H9 (cell line): ENCODE measurements at regions not wholly inside any gene's neighbourhood (a gene's known extent, or its start where the extent isn't known, plus 50 kb on each side); places are given as distances from the start of the nearest gene placed in this dataset.

Experiments used
- DNase-seq: peaks from one replicate; pipeline ENCODE4 v3.0.0-alpha.2; 2017
- H2AFZ ChIP-seq: one replicate; pipeline ENCODE4 v1.6.1; 2013; ENCODE audit warnings: mild to moderate bottlenecking, low read length, control low read depth, moderate library complexity
- H2AK5ac ChIP-seq: 2 replicates; pipeline ENCODE4 v1.6.1; 2013; ENCODE audit warnings: low read length, control low read depth, mixed read lengths; ENCODE audit not compliant: insufficient read length
- H2BK120ac ChIP-seq: one replicate; pipeline ENCODE4 v1.6.1; 2013; ENCODE audit warnings: low read depth, mild to moderate bottlenecking, low read length, control low read depth, inconsistent platforms; ENCODE audit not compliant: poor library complexity, severe bottlenecking
- H2BK12ac ChIP-seq: 2 replicates; pipeline ENCODE4 v1.6.1; 2013; ENCODE audit warnings: low read length, control low read depth, mixed read lengths, low read depth; ENCODE audit not compliant: insufficient read length
- H2BK15ac ChIP-seq: 2 replicates; pipeline ENCODE4 v1.6.1; 2013; ENCODE audit warnings: low read depth, low read length, control low read depth
- H2BK20ac ChIP-seq: one replicate; pipeline ENCODE4 v1.6.1; 2013; ENCODE audit warnings: low read depth, mild to moderate bottlenecking, low read length, control low read depth, inconsistent platforms; ENCODE audit not compliant: poor library complexity, severe bottlenecking
- H2BK5ac ChIP-seq: 2 replicates; pipeline ENCODE4 v1.6.1; 2013; ENCODE audit warnings: low read length, control low read depth, mixed read lengths; ENCODE audit not compliant: insufficient read length
- H3K14ac ChIP-seq: 2 replicates; pipeline ENCODE4 v1.6.1; 2013; ENCODE audit warnings: low read length, control low read depth; ENCODE audit not compliant: insufficient read depth
- H3K18ac ChIP-seq: 2 replicates; pipeline ENCODE4 v1.6.1; 2013; ENCODE audit warnings: low read depth, mild to moderate bottlenecking, mixed read lengths, low read length, control low read depth; ENCODE audit not compliant: insufficient read length
- H3K23ac ChIP-seq: 2 replicates; pipeline ENCODE4 v1.6.1; 2013; ENCODE audit warnings: low read length, control low read depth, mixed read lengths, low read depth; ENCODE audit not compliant: insufficient read length
- H3K23me2 ChIP-seq: 2 replicates; pipeline ENCODE4 v1.6.1; 2013; ENCODE audit warnings: low read depth, mild to moderate bottlenecking, mixed read lengths, low read length, control low read depth; ENCODE audit not compliant: insufficient read length, poor library complexity, severe bottlenecking
- H3K27ac ChIP-seq: 2 replicates; pipeline ENCODE4 v1.5.1; 2013; ENCODE audit warnings: low read length, control low read depth, mixed read lengths, low read depth; ENCODE audit not compliant: insufficient read length
- H3K27me3 ChIP-seq: 2 replicates; pipeline ENCODE4 v1.6.1; 2013; ENCODE audit warnings: low read length, control low read depth, inconsistent platforms; ENCODE audit not compliant: insufficient read depth
- H3K4ac ChIP-seq: 2 replicates; pipeline ENCODE4 v1.6.1; 2013; ENCODE audit warnings: low read depth, mild to moderate bottlenecking, control low read depth, inconsistent platforms, low read length, moderate library complexity
- H3K4me1 ChIP-seq: 2 replicates; pipeline ENCODE4 v1.6.1; 2013; ENCODE audit warnings: low read length, control low read depth, inconsistent platforms; ENCODE audit not compliant: insufficient read depth
- H3K4me2 ChIP-seq: 2 replicates; pipeline ENCODE4 v1.6.1; 2013; ENCODE audit warnings: low read length, control low read depth, mixed read lengths; ENCODE audit not compliant: insufficient read length, insufficient read depth
- H3K56ac ChIP-seq: 2 replicates; pipeline ENCODE4 v1.6.1; 2013; ENCODE audit warnings: low read depth, mild to moderate bottlenecking, mixed read lengths, low read length, control low read depth; ENCODE audit not compliant: insufficient read length
- H3K79me1 ChIP-seq: 2 replicates; pipeline ENCODE4 v1.6.1; 2013; ENCODE audit warnings: low read depth, mild to moderate bottlenecking, moderate library complexity, low read length, control low read depth, inconsistent platforms; ENCODE audit not compliant: insufficient read depth, poor library complexity, severe bottlenecking
- H3K79me2 ChIP-seq: 2 replicates; pipeline ENCODE4 v1.6.1; 2013; ENCODE audit warnings: low read length, control low read depth, inconsistent platforms; ENCODE audit not compliant: insufficient read depth
- H3K9ac ChIP-seq: 2 replicates; pipeline ENCODE4 v1.6.1; 2013; ENCODE audit warnings: low read length, control low read depth, mixed read lengths; ENCODE audit not compliant: insufficient read length; ENCODE audit errors: extremely low read depth
- H3K9me3 ChIP-seq: one replicate; pipeline ENCODE4 v1.6.1; 2013; ENCODE audit warnings: low read depth, low read length, inconsistent platforms; ENCODE audit not compliant: control insufficient read depth
- H3T11ph ChIP-seq: one replicate; pipeline ENCODE4 v1.6.1; 2013; ENCODE audit warnings: mild to moderate bottlenecking, low read length, control low read depth, inconsistent platforms
- H4K20me1 ChIP-seq: one replicate; pipeline ENCODE4 v1.6.1; 2013; ENCODE audit not compliant: control insufficient read depth, insufficient read length, insufficient read depth
- H4K5ac ChIP-seq: 2 replicates; pipeline ENCODE4 v1.6.1; 2013; ENCODE audit warnings: low read depth, mild to moderate bottlenecking, mixed read lengths, low read length, control low read depth; ENCODE audit not compliant: insufficient read length
- H4K8ac ChIP-seq: replicated peaks from 2 replicates; pipeline ENCODE4 v1.6.1; 2013; ENCODE audit warnings: low read length, control low read depth, mixed read lengths, low read depth; ENCODE audit not compliant: insufficient read length
- H4K91ac ChIP-seq: 2 replicates; pipeline ENCODE4 v1.6.1; 2013; ENCODE audit warnings: low read depth, mild to moderate bottlenecking, moderate library complexity, mixed read lengths, low read length, control low read depth; ENCODE audit not compliant: insufficient read length
- H3K27ac Mint-ChIP-seq, 3 experiments: 2 replicates in 2 of 3; 3 replicates in 1 of 3; pipeline ENCODE4 v1.8.0; 2020 to 2021; ENCODE audit warnings: mixed read lengths in 3 of 3, mild to moderate bottlenecking in 1 of 3, moderate library complexity in 1 of 3
- H3K27me3 Mint-ChIP-seq: 2 replicates; pipeline ENCODE4 v1.8.0; 2021; ENCODE audit warnings: low read depth, mild to moderate bottlenecking, moderate library complexity, mixed read lengths
- H3K36me3 Mint-ChIP-seq, 3 experiments: 2 replicates in 2 of 3; 3 replicates in 1 of 3; pipeline ENCODE4 v1.8.0; 2020 to 2021; ENCODE audit warnings: low read depth in 3 of 3, mixed read lengths in 3 of 3; ENCODE audit not compliant: insufficient read depth in 1 of 3
- H3K4me1 Mint-ChIP-seq, 2 experiments: 2 replicates each; pipeline ENCODE4 v1.8.0; 2020; ENCODE audit warnings: mixed read lengths in 2 of 2
- H3K4me3 Mint-ChIP-seq, 2 experiments: 2 replicates in 1 of 2; 3 replicates in 1 of 2; pipeline ENCODE4 v1.8.0; 2020 to 2021; ENCODE audit warnings: mild to moderate bottlenecking in 2 of 2, mixed read lengths in 2 of 2, moderate library complexity in 1 of 2
- H3K9me3 Mint-ChIP-seq, 2 experiments: 2 replicates in 1 of 2; 3 replicates in 1 of 2; pipeline ENCODE4 v1.8.0; 2020; ENCODE audit warnings: mild to moderate bottlenecking in 2 of 2, mixed read lengths in 2 of 2, moderate library complexity in 1 of 2
- WGBS: extraction: QIAGEN DNeasy Blood & Tissue Kit; methylation state at CpG from one replicate; pipeline ENCODE4 v1.1.7; 2013; ENCODE audit warnings: missing lambda C conversion rate, low lambda C conversion rate, mixed read lengths; ENCODE audit not compliant: insufficient read length; ENCODE audit errors: extremely low coverage; 5-methylcytosine and 5-hydroxymethylcytosine counted together
- TF ChIP-seq, protein P1 (sequence below): fragments of 200-600 bp; sonication (generic); conservative IDR thresholded peaks from 3 replicates; pipeline ENCODE4 v1.8.0; 2021; ENCODE audit warnings: antibody characterized with exemption, mild to moderate bottlenecking

DNA sequence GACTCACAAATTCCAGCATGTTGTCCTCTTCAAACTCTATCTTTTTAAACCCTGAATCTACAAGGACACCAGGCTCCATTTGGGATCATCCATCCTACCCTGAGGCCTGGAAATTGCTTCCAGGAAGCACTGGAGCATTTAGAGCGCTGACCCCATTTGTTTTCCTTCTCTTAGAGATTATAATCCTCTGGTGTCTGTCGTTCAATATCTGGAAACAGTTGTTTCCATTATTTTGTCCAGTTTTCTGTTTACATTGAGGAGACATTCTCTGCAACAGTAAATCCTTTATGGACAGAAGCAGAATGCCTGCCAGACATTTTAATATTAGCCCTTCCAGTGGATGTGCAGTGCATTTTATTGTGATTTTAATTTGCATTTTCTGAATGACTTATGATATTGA lies 119.4 kb upstream of the MEOX2 start:
- Histone ChIP-seq H4K91ac (no peak overlapping the region), H3K4me1 (no peaks in the 10 kb centered on the region; the same call in 1 of the 2 replicates), H3K23me2 (no peaks in the 10 kb centered on the region), H2BK20ac (no peak overlapping the region), H3K9ac (no peak overlapping the region), H2BK12ac (no peak overlapping the region), H3K27me3 (no peaks in the 10 kb centered on the region), H2AFZ (no peak overlapping the region), H2BK5ac (no peak overlapping the region), H4K20me1 (no peaks in the 10 kb centered on the region), H4K8ac (no peak overlapping the region), H4K5ac (no peak overlapping the region), H3K18ac (no peak overlapping the region), H3K27ac (no peak overlapping the region), H3K79me1 (no peaks in the 10 kb centered on the region), H2BK120ac (no peak overlapping the region), H3K9me3 (no peaks in the 10 kb centered on the region), H3K4ac (no peak overlapping the region), H2AK5ac (no peak overlapping the region), H2BK15ac (no peak overlapping the region), H3K4me2 (no peak overlapping the region), H3T11ph (no peak overlapping the region), H3K14ac (no peak overlapping the region), H3K23ac (no peak overlapping the region), H3K79me2 (no peaks in the 10 kb centered on the region), H3K56ac (no peak overlapping the region)
- H3K36me3 Mint-ChIP-seq: peaks cover 0 to 11% (median 2%) of the 10 kb centered on the region in 3 experiments; a peak in 4 of 7 replicates
- peaks cover 0 to 6% of the 10 kb centered on the region in 2 experiments; a peak in 2 of 5 replicates for H3K9me3 Mint-ChIP-seq
- peaks cover 0 to 4% of the 10 kb centered on the region in 2 experiments; a peak in 2 of 4 replicates for H3K4me1 Mint-ChIP-seq
- H3K27ac Mint-ChIP-seq: no peak overlapping the region
- H3K27me3 Mint-ChIP-seq: no peaks in the 10 kb centered on the region
- H3K4me3 Mint-ChIP-seq: no peak overlapping the region
- no peak for DNase-seq
- no CpG with 5 or more reads among the region's 2 CpGs for WGBS
- TF ChIP-seq, protein P1, sequence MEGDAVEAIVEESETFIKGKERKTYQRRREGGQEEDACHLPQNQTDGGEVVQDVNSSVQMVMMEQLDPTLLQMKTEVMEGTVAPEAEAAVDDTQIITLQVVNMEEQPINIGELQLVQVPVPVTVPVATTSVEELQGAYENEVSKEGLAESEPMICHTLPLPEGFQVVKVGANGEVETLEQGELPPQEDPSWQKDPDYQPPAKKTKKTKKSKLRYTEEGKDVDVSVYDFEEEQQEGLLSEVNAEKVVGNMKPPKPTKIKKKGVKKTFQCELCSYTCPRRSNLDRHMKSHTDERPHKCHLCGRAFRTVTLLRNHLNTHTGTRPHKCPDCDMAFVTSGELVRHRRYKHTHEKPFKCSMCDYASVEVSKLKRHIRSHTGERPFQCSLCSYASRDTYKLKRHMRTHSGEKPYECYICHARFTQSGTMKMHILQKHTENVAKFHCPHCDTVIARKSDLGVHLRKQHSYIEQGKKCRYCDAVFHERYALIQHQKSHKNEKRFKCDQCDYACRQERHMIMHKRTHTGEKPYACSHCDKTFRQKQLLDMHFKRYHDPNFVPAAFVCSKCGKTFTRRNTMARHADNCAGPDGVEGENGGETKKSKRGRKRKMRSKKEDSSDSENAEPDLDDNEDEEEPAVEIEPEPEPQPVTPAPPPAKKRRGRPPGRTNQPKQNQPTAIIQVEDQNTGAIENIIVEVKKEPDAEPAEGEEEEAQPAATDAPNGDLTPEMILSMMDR: no peak
